HG03469 (cell line): ENCODE measurements at regions not wholly inside any gene's neighbourhood (a gene's known extent, or its start where the extent isn't known, plus 50 kb on each side); places are given as distances from the start of the nearest gene placed in this dataset.
"Not testable (repeated sequence)": the region's sequence is repeated elsewhere in the genome, so short reads cannot be mapped to it uniquely, and the experiment has no call there.

Experiments used
- ATAC-seq: cut with Tn5 transposase; IDR thresholded peaks from one replicate; pipeline ENCODE4 v1.9.1; 2021; ENCODE audit warnings: mild to moderate bottlenecking, moderate library complexity, moderate number of reproducible peaks; ENCODE audit not compliant: unreplicated experiment

DNA sequence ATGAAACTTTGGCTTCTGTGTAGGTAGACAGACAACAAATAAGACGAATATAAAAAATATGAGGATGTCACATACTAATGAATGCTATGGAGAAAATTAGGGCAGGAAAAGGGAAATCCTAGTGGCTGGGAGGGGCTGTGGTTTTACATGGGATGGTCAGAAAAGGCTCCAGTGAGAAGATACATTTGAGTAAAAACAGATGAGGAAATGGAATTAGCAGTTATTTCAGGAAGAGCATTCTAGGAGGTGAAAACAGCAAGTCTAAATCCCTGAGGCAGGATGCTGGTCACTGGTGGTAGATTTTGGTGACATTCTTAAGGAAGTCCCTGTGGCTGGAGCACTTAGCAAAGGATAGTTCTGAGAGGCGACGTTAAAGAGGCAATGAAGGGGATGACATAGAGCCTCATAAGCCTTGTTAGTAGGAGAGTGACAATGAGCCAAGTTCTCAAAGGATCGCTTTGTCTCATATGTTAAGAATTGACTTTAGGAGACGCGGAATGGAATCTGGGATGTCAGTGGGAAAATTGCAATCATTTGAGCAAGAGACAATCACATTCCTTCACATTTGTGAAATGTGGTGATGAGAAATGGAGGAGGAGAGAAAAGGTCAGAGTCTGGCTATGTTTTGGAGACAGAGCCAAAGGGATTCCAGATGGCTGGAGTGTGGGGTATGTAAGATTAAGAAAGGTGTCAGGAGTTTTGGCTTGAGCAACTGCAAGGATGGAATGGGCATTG is 384.7 kb upstream of the FZD8 start:
- no peak for ATAC-seq

DNA sequence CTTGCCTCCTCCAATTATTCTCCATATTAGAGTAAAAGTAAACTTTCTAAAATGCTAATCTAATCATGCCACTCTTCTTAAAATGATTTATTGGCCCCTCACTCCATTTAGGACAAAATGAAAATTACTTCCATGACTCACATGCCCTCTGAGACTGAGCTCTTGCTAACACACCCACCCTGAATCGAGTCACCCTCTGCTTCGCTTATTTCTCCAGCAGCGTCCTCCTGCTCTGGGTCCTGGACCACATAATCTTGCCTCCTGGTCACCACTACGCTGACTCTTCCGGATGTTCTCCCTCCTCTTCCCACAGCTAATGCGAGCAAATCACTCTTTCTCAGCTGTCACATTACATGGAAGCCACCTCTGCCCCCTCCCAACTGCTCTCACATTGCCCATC is 384.0 kb upstream of the FZD8 start:
- no peak for ATAC-seq

DNA sequence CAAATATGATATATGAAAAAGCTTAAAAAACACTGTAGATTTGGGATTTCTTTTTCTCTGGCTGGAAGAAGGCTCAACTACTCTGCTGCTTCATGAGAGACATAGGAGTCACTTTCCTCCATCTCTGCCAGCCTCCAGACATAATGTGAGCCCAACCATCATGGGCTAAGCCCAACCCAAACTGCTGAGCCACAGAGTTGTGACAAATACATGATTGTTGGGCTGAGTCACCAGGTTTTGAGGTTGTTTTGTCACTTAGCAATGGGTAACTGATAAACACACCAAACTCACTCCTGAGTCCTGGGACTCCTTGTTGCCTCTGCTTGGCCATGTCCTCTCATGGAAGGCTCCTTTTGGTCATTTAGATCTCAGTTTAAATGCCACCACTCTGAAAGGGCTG is 381.8 kb upstream of the FZD8 start:
- ATAC-seq = no peak

DNA sequence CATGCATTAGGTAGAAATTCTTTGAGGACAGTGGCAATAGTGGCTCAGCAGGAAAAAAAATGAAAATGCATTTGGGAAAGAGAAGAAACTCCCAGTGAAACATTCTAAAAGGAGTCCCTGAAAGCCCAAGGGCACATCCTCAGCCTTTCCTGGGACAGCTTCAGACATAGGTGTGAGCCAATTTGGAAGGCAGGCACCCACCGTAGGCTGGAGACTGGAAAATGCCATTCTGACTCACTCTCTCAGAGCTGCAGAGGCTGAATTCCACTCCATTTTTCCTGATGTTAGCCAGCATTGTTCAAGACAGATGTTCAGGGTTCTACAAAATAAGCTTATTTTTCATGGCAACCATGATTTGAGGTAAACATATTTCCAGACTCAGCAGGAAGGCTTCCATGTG is 379.0 kb upstream of the FZD8 start:
- ATAC-seq = no peak

DNA sequence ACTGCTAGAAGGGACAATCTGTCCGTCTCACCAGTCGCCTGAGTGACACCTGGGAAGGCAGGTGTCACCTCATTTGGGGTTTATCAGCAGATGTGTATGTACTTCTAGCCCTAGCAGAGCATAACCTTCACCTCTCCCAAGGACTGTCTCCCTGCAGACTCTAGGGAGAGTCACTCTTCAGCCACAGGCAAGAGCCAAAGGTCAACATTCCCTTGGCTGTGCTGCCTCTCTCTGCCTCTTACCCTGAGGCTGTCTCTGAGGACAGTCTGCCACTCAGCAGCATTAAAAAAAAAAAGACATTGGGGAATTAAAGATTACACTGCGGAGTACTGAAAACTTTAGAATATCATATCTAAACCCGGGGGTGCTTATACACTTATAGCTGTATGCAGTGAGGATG is 377.7 kb upstream of the FZD8 start:
- no peak for ATAC-seq

DNA sequence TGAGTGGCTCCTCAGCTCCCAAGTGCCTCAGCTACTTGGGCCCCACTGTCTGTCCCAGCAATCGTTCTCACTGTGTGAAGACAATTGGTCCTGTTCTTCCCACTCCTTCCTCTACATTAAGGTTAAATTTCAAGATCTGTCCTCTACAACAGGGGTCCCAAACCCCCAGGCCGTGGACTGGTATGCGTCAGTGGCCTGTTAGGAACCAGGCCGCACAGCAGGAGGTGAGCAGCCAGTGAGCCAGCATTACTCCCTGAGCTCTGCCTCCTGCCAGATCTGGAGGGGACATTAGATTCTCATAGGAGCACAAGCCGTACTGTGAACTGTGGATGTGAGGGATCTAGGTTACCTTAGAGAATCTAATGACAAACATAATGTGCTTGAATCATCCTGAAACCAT is 376.9 kb upstream of the FZD8 start:
- ATAC-seq = no peak

DNA sequence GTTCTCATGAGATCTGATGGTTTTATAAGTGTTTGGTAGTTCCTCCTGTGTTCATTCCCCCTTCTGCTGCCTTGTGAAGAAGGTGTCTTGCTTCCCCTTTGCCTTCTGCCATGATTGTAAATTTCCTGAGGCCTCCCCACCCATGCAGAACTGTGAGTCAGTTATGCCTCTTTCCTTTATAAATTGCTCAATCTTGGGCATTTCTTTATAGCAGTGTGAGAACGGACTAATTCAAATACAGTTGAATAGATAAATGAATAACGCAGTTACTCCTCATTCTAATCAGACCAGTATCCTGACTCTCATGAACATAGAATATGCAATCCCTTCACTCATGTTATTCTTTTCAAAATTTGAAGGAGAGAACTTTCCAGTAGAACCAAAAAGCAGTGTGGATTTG is 375.0 kb upstream of the FZD8 start:
- ATAC-seq = no peak

DNA sequence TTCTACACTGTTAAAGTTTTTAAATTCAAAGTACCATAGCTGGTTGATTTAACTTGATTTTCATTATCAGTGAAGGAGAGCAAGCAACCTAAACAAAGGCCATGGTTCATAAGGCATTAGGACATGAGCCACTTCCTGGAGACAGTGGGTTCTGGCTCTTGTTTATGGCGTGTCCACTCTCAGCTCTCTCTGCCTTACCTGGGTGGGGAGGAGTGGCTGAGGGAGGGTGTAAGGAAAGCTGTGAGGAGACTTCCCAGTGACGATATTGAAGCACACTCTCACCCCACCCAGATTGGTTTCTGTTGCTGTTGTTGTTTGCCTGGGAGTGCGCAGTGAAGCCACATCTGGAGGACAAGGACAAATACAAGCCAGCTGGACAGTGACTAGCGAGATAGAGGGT is 365.3 kb upstream of the FZD8 start:
- ATAC-seq = no peak

DNA sequence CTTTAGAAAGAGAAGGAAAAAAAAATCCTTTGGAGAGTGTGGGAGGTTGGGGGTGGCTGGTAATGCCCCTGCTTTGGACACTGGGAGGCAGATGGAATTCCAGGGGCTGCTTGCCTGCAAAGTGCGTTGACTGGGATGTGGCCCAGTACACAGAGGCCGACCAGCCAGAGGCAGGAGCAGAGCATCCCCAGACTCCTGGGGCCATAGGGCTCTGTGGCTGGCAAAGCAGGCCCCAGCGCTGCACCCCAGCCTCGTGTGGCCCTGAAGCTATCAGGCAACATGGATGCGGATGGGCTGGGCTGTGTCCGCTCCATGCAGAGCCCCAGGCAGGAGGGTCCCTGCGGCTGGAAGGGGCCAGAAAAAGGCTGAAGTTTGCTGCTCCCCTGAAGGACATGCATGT is 361.6 kb upstream of the FZD8 start:
- no peak for ATAC-seq

DNA sequence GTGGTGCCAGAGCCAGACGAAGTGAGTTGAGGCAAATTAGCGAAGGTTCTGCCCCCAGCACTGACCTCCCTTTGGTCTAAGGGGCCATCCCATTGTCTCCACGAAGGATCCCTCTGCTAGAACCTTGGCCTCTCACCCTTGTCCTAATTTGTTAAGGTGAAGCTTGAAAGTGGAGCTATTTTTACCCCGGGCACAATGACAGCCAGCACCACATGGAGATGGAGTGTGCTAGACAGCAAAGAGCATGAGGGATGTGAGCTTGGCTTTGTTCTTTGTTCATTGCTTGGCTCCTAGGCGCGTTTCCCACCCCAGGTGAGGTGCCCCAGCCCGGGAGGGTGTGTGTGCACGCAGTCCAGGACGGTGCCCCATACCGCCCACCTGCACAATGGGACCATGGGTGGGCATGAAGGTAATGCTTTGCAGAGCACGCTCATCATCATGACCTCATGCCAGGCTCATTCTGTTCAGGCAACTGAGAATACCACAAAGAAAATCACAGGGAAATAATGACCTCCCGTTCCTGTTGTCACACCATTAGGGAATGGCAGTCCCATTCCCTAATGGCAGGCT is 361.0 kb upstream of the FZD8 start:
- no peak for ATAC-seq

DNA sequence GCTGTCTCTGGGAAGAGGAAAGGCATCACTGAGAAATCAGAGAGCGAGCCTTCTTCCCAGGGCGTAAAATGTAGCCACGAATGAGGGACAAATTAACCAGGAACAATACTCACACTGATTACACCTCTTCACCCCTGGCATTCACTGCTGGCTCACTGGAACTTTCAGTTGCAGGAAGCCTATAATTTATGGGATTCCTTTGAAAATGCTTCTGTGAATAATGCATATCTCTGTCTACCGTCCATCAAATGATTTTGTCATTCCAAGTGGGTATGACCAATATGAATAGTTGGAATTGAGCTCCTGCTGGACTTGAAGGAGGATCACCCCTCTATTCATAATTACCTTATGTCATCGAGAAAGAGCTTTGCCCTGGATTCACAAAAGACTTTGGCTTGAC is 360.3 kb upstream of the FZD8 start:
- no peak for ATAC-seq

DNA sequence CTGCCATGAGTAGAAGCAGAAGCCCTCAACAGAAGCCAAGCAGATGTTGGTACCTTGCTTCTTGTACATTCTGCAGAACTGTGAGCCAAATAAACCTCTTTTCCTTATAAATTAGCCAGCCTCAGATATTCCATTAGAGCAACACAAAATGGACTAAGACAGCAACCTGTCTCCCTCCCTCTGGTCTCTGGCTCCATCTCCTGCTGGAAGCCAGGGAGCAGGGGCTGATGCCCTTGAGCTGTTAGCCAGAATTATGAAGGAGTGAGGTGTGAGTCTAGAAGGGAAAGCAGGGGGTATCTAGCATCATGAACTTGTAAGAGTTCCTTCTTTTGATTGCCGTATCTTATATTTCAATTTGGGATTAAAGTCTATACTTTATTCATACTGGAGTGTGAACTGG is 358.7 kb upstream of the FZD8 start:
- ATAC-seq = not testable (repeated sequence)

DNA sequence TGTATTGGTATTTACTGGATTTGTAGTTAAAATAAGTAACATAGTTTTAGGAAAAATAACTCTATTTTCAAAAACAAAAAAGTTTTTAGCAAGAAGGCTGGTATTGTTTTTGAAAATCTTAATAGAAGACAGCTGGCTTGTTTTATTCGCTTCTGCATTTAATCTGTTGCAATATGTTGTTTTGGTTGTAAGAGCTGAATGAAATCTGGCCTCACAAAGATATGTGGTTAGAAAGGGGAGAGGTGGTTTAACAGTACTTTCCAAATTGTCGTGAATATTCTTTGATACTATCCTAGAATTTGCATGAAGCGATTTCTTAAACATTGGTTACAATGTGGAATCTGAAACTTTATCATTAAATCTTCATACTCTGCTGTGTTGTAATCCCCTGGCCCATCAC is 355.9 kb upstream of the FZD8 start:
- ATAC-seq = no peak

DNA sequence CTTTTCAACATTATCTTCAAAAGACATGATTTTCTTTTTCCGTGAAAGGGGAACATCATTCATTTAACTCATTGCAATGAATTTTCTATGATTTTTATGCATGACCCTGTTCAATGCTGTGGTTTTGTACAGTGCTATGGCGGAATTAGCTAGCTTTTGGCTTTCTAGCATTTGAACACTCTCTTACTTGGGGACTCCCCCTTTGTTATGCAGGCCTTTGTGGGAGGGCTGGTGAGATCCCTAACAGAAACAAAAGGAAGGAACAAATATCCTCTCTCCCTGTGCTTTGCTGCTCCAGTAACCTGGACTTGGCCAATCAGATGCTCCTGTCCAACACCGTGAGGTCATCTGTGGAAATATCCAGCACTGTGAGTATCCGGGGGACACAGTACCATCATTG is 353.4 kb upstream of the FZD8 start:
- no peak for ATAC-seq

DNA sequence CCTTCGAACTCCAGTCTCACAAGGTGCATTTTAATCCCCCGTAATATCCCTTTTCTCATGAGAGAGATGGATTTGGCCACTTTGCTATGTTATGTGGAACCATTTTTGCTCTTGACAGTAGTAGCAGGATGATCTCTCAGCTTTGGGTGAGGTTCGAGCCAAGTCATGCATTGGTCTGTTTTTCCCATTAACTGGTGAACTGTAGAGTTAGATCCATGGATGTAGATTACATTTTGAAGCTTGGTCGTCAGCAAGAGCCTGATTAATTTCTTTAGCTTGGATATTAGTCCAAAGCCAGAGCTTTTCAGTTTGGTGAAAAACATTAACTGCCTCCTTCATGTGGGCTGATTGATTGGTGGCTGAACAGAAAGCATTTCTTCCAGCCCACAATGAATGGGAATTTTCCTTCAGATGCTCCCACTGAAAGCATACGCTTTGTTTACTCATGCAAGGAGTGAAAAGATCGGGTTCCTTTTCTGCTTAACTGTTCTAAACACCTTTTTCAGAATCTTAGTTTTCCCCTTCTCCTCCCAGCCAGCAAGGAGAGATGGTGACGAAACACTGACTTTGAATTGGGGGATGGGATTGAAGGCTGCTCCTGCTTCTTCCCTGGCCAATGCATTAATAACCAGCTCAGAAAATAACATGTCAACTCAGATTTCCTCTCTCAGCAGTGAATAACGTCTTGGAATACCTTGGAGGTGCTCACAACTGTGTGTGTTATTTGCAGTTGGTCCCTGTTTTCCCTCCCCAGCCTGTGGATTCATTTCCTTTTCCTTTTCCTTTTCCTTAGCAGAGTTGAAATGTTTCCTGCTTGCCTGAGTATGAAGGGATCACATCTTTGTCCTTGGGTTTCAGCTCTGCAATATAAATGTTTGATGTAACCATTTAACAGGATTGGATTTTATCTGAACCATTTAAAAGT is 351.8 kb upstream of the FZD8 start:
- no peak for ATAC-seq

DNA sequence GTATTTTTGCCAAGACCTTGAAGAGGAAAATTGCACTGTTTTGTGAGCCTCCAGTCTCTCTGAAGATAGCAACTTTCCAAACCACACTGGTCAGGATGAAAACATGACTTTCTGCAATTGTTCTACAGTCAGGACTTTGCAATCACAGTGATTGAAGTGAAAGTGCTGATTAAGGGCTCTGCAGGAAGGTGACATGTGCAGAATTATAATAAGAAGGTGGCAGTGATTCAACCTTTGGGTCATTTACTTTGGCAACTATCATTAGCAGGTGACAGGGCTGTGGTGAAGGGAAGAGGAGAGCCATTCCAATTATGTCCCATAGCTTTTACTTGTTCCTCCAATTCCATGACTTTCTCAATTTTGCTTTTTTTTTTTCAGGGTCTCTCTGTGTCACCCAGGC is 350.0 kb upstream of the FZD8 start:
- ATAC-seq = no peak

DNA sequence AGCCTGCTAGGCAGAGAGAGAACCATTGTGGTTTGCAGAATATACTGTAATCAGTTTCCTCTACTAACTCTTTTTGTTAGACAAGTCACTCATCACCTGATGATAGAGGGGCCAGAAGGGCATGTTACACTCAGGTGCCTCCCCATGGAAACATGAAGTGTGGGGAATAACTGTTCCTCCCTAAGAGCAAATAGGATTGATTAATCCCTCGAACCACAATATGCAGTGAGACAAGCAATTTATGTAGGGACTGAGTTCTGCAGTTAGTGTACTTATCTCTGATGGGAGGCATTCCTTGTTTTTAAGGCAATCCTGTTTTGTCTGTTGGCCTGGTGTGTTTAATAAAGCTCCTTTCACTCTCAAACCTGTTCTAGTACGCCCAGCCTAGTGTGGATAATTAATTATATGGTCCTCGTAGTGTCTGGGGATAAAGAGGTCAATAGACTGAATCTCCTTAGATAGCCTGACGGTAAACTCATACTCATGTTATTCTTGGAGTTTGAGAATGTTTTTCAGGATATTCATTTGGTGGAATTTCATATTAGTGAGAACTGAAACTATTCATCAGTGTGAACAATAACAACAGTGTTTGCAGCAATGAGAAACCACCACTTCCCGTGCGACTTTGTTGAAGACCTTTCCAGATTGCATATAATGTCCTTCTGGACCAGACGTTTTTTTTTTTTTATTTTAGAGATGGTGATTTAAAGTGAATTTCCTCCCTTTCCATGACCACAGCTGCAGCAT is 344.8 kb upstream of the FZD8 start:
- no peak for ATAC-seq

DNA sequence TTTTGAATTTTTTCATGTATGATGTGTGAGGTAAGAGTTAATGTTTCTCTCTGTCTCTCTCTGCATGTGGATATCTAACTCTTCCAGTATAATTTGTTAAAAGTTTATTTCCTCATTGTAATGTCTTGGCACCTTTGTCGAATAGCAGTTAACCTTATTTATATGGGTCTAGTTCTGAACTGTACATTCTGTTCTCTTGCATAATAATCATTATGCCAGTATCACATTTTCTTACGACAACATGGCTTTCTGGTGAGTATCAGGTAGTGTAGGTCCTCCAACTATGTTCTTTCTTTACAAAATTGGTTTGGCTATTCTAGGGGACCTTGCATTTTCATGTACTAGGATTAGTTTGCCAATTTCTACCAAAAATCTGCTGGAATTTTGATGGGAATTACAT is 337.0 kb upstream of the FZD8 start:
- ATAC-seq = no peak

DNA sequence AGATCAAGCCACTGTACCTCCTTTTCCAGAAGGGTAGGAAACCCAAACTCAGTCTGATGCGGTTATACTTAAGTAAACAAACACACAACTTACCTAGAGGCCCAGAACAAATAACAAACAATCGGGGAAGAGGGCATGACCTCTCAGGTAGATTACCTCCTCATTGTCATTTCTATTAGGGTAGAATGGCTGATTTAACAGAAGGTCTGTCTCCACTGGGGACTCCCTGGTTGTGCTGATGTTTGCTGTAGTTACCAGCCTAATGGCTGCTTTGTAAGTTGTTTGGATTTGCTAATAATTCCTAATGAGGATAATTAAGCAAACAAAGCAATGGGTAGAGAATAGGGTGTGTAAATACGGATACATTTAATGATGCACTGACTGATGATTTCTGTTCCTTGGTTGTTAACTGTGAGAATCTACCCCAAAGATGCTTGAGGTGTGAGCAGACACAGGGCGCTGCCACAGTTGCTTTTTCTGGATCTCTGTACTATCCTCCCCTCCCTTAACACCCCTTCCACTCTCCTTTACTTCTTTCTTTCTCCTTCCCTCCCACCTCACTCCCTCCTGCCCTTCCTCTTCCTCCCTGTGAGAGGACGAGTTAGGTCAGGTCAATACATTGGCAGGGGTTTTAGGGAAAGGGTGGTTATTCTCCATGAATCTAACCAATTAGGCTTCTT is 332.0 kb upstream of the FZD8 start:
- not testable (repeated sequence) for ATAC-seq

DNA sequence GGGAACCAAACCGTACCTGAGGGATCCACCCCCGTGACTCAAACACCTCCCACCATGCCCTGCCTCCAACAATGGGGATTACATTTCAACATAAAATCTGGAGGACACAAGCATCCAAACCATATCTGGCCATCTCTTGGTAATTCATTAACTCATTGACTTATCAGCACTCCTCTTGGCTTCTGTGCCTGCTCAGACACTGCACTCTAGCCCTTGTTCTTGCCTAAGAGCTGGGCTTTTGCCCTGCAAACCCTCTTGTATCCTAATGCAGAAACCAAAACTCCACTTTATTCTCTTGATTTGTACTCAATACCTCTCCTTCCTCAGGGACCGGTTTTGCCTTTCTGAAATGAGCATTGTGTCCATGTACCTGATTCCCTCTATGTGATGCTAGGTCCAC is 330.2 kb upstream of the FZD8 start:
- no peak for ATAC-seq

DNA sequence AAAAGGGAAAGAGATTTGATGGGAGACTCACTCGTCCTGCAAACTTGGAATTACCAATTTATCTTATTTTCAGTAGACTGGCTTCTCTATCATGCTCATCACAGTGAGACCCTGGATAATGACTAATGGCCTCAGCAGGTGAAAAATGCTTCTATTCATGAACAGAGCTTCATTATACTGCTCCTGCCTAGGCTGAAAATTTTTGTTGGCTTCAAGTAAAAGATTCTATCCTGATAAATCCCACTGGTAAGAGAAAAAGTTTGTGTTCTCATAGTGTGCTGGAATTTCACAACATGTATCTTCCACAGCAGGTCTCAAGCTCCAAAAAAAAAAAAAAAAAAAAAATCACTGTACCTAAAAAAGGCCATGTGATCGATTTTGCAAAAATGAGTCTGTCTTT is 329.3 kb upstream of the FZD8 start:
- no peak for ATAC-seq
